RPMI7951 (cell line): ENCODE measurements at regions not wholly inside any gene's neighbourhood (a gene's known extent, or its start where the extent isn't known, plus 50 kb on each side); places are given as distances from the start of the nearest gene placed in this dataset.

Experiments
- DNase-seq: peaks from one replicate; pipeline ENCODE4 v3.0.0-alpha.2; 2012; ENCODE audit warnings: low read depth

- DNase-seq, result no peak
Observed at GRCh38 chr7:39888171-39888853, 61.7 kb upstream of the CDK13 start.

GRCh38 chr7:39890411-39890810 is 59.6 kb upstream of the CDK13 start:
- DNase-seq, result no peak

GRCh38 chr7:39891894-39892293 is 58.2 kb upstream of the CDK13 start:
- no peak for DNase-seq

DNA sequence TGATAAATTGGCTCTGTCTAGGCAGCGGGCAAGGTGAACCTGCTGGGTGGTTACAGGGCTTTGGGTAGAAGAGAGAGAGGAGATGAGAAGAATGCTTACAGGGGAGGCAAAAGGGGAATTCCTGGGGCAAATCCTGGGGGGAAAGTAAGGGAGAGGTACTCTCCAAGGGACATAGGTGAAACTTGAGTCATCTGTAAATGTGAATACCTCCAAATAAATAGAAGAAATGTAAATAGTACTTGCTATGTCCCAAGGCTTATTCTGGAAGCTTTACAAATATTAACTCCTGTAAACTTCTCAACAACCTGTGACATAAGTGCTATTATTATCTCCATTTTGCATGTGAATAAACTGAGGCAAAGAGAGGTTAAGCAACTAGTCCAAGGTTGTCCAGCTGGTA is 57.7 kb upstream of the CDK13 start:
- no peak for DNase-seq

- DNase-seq, result no peak
Observed at GRCh38 chr7:39894904-39895303, 55.2 kb upstream of the CDK13 start.

DNA sequence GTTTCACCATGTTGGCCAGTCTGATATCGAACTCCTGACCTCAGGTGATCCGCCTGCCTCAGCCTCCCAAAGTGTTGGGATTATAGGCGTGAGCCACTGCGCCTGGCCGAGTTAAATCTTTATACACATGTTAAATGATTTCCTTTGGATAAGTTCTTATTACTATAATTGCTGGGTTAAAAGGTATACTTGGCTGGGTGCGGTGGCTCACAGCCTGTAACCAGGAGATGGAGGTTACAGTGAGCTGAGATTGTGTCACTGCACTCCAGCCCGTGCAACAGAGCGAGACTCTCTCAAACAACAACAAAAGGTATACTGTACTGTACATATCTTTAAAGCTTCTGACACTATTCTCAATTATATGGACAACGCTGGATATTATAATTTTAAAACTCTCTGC is 53.2 kb upstream of the CDK13 start:
- DNase-seq, result no peak

GRCh38 chr7:39898867-39899266 is 51.2 kb upstream of the CDK13 start:
- no peak for DNase-seq
